Osteoblast (primary cell): ENCODE measurements at regions not wholly inside any gene's neighbourhood (a gene's known extent, or its start where the extent isn't known, plus 50 kb on each side); places are given as distances from the start of the nearest gene placed in this dataset.
A peak's percentile ranks its signal among the peaks of the same experiment; 100 is the strongest.

ENCODE experiments used
- DNase-seq: peaks from one replicate; pipeline ENCODE4 v3.0.0; 2011; ENCODE audit warnings: low spot score, mixed read lengths; ENCODE audit not compliant: insufficient read length; ENCODE audit errors: missing footprints
- H2AFZ ChIP-seq: 2 replicates; pipeline ENCODE4 v1.6.0; 2011; ENCODE audit warnings: mild to moderate bottlenecking, low read length
- H3K27ac ChIP-seq: 2 replicates; pipeline ENCODE4 v1.5.1; 2011; ENCODE audit warnings: mild to moderate bottlenecking, low read depth, low read length, moderate library complexity
- H3K27me3 ChIP-seq: 2 replicates; pipeline ENCODE4 v1.6.0; 2012; ENCODE audit warnings: mild to moderate bottlenecking, control low read depth, inconsistent platforms, low read length, moderate library complexity; ENCODE audit not compliant: insufficient read depth
- H3K36me3 ChIP-seq: 2 replicates; pipeline ENCODE4 v1.5.1; 2011; ENCODE audit warnings: mild to moderate bottlenecking, low read length, control low read depth, moderate library complexity; ENCODE audit not compliant: insufficient read depth
- H3K4me1 ChIP-seq: 2 replicates; pipeline ENCODE4 v1.5.1; 2011; ENCODE audit warnings: mild to moderate bottlenecking, low read length, control low read depth, moderate library complexity; ENCODE audit not compliant: insufficient read depth
- H3K4me2 ChIP-seq: 2 replicates; pipeline ENCODE4 v1.6.0; 2011; ENCODE audit warnings: mild to moderate bottlenecking, low read length; ENCODE audit not compliant: insufficient read depth
- H3K4me3 ChIP-seq: fragments of 200-600 bp; sonication (generic); 3 replicates; pipeline ENCODE4 v1.5.1; 2012; ENCODE audit warnings: mild to moderate bottlenecking, low read length, inconsistent platforms; ENCODE audit not compliant: insufficient read depth
- H3K79me2 ChIP-seq: 2 replicates; pipeline ENCODE4 v1.6.0; 2012; ENCODE audit warnings: mild to moderate bottlenecking, low read length, control low read depth, inconsistent platforms; ENCODE audit not compliant: insufficient read depth
- H3K9me3 ChIP-seq: 2 replicates; pipeline ENCODE4 v1.5.1; 2011; ENCODE audit warnings: low read depth, low read length, control low read depth
- H4K20me1 ChIP-seq: 2 replicates; pipeline ENCODE4 v1.6.0; 2012; ENCODE audit warnings: mild to moderate bottlenecking, low read length, control low read depth; ENCODE audit not compliant: insufficient read depth
- TF ChIP-seq, protein P1 (sequence below): IDR thresholded peaks from 2 replicates; pipeline ENCODE4 v1.5.1; 2011; ENCODE audit warnings: mild to moderate bottlenecking, low read depth, low read length, moderate library complexity; ENCODE audit errors: extremely low read depth

DNA sequence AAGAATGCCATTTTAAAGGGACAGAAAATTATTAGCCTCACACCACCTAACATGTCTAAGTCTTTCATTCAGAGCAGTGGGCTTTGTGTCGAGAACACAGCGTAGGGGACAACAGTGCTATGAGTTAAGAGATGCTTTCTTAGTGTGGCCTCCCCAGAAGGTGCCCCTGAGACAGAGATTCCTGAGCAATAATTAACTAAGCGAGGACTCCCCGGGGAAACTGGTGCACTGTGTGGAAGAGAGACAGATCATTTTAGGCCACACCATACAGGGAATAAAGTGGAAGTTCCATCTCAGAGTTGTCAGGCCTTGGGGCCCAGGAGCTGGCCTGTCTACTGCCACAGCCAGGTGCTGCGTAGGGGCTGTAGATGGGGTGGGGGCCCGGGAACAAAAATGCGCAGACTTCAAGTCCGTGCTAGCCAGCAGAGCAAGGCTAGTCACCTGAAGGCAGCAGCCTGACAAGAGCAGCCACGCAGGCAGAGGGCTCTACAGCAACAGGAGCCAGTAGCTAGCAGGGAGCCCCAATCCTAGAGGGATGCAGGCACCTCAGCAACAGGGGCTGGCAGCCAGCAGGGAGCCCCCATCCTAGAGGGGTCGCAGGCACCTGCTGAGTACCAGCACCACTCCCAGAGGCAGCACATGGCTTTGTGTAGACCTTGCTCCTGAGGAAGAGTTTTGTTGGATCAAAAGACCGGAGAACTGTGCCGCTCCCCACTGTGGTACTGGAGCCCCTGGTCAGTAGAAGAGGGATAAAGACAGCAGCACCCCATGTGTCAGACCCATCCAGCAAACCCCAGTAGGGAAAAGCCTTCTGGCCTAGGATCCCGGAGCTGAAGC, 63.0 kb upstream of the NXT1 start:
- H3K4me3 ChIP-seq: no peak overlapping the region
- no peaks in the 10 kb centered on the region for H3K36me3 ChIP-seq
- H3K4me2 ChIP-seq: no peak overlapping the region
- peak; percentile 71 for DNase-seq
- no peaks in the 10 kb centered on the region for H3K4me1 ChIP-seq
- no peaks in the 10 kb centered on the region for H3K9me3 ChIP-seq
- H4K20me1 ChIP-seq: no peaks in the 10 kb centered on the region
- peaks cover 29% of the 10 kb centered on the region for H3K27me3 ChIP-seq
- TF ChIP-seq, protein P1, sequence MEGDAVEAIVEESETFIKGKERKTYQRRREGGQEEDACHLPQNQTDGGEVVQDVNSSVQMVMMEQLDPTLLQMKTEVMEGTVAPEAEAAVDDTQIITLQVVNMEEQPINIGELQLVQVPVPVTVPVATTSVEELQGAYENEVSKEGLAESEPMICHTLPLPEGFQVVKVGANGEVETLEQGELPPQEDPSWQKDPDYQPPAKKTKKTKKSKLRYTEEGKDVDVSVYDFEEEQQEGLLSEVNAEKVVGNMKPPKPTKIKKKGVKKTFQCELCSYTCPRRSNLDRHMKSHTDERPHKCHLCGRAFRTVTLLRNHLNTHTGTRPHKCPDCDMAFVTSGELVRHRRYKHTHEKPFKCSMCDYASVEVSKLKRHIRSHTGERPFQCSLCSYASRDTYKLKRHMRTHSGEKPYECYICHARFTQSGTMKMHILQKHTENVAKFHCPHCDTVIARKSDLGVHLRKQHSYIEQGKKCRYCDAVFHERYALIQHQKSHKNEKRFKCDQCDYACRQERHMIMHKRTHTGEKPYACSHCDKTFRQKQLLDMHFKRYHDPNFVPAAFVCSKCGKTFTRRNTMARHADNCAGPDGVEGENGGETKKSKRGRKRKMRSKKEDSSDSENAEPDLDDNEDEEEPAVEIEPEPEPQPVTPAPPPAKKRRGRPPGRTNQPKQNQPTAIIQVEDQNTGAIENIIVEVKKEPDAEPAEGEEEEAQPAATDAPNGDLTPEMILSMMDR: no peak
- H2AFZ ChIP-seq: no peak overlapping the region
- H3K79me2 ChIP-seq: no peaks in the 10 kb centered on the region
- no peak overlapping the region for H3K27ac ChIP-seq

- H3K36me3 ChIP-seq: no peaks in the 10 kb centered on the region
- no peak overlapping the region for H2AFZ ChIP-seq
- no peaks in the 10 kb centered on the region for H4K20me1 ChIP-seq
- H3K27ac ChIP-seq: no peak overlapping the region
- H3K27me3 ChIP-seq: peaks cover 31% of the 10 kb centered on the region
- H3K4me2 ChIP-seq: no peak overlapping the region
- TF ChIP-seq, protein P1: no peak
- no peak for DNase-seq
- no peaks in the 10 kb centered on the region for H3K4me1 ChIP-seq
- no peak overlapping the region for H3K4me3 ChIP-seq
- H3K79me2 ChIP-seq: no peaks in the 10 kb centered on the region
- no peaks in the 10 kb centered on the region for H3K9me3 ChIP-seq
Measured at GRCh38 chr20:23286346-23286745, 64.2 kb upstream of the NXT1 start.

DNA sequence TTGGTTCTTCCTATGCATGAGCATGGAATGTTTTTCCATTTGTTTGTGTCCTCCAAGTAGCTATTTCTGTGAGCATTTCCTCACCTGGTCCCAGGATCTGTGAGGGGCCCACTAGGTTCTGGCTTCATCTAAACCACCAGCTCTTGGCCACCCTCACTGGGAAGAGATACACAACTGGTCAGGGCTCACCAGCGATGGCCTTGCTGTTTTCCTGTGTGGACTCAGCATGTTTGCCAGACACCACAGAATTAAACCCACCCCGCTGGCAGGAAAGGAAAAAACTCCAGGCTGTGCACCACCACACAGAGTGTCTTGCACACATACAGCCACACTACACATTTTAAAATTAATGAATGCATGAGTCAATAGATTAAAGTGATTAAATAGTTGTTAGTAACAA, 65.1 kb upstream of the NXT1 start:
- H3K4me2 ChIP-seq: no peak overlapping the region
- no peaks in the 10 kb centered on the region for H3K4me1 ChIP-seq
- DNase-seq: no peak
- no peak overlapping the region for H3K4me3 ChIP-seq
- peaks cover 24% of the 10 kb centered on the region for H3K27me3 ChIP-seq
- no peaks in the 10 kb centered on the region for H3K36me3 ChIP-seq
- H3K27ac ChIP-seq: no peak overlapping the region
- H2AFZ ChIP-seq: no peak overlapping the region
- H4K20me1 ChIP-seq: no peaks in the 10 kb centered on the region
- TF ChIP-seq, protein P1: no peak
- no peaks in the 10 kb centered on the region for H3K9me3 ChIP-seq
- H3K79me2 ChIP-seq: no peaks in the 10 kb centered on the region

DNA sequence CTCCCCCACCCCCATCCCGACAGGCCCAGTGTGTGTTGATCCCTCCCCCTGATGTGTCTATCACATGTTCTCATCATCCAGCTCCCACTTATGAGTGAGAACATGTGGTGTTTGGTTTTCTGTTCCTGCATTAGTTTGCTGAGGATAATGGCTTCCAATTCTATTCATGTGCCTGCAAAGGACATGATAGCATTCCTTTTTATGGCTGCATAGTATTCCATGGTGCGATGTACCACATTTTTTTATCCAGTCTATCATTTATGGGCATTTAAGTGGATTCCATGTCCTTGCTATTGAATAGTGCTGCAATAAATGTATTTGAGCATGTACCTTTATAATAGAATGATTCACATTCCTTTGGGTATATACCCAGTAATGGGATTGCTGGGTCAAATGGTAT, 66.6 kb upstream of the NXT1 start:
- peaks cover 12% of the 10 kb centered on the region for H3K27me3 ChIP-seq
- H3K4me2 ChIP-seq: no peak overlapping the region
- H2AFZ ChIP-seq: no peak overlapping the region

More for the DNA sequence above, 66.6 kb upstream of the NXT1 start:
- H3K4me3 ChIP-seq: no peak overlapping the region
- H3K27ac ChIP-seq: no peak overlapping the region
- TF ChIP-seq, protein P1: no peak
- no peaks in the 10 kb centered on the region for H3K36me3 ChIP-seq
- H3K79me2 ChIP-seq: no peaks in the 10 kb centered on the region
- no peaks in the 10 kb centered on the region for H3K9me3 ChIP-seq
- H4K20me1 ChIP-seq: no peaks in the 10 kb centered on the region
- no peak for DNase-seq
- no peaks in the 10 kb centered on the region for H3K4me1 ChIP-seq
